HEK293 (cell line): ENCODE measurements at regions not wholly inside any gene's neighbourhood (a gene's known extent, or its start where the extent isn't known, plus 50 kb on each side); places are given as distances from the start of the nearest gene placed in this dataset.

ENCODE experiments used
- CTCF ChIA-PET: fragments of 350-600 bp; formaldehyde crosslinking; extraction: SDS; loops from one replicate; lab custom pipeline; 2021; ENCODE audit warnings: antibody characterized with exemption; lab: Yijun Ruan, JAX
- POLR2A ChIA-PET: fragments of 300-600 bp; formaldehyde crosslinking; extraction: SDS; loops from one replicate; lab custom pipeline; 2020; ENCODE audit warnings: antibody characterized with exemption, inconsistent platforms; lab: Yijun Ruan, JAX
- H3K27ac ChIP-seq: fragments of 200-500 bp; sonication (Bioruptor generic); 2 replicates; pipeline ENCODE4 v1.5.1; 2014; ENCODE audit warnings: low read depth, low read length, control low read depth, inconsistent platforms; ENCODE audit errors: extremely low read depth
- H3K36me3 ChIP-seq, 2 experiments: fragments of 200-500 bp in 1 of 2; sonication (Bioruptor generic) in 1 of 2; 1 replicate in 1 of 2; 2 replicates in 1 of 2; pipeline ENCODE4 v1.5.1; 2014 to 2017; ENCODE audit warnings: inconsistent platforms in 2 of 2, low read length in 2 of 2; ENCODE audit not compliant: control insufficient read depth in 2 of 2, insufficient read depth in 1 of 2
- H3K4me1 ChIP-seq: fragments of 200-500 bp; sonication (Bioruptor generic); 2 replicates; pipeline ENCODE4 v1.5.1; 2014; ENCODE audit warnings: mild to moderate bottlenecking, low read length, inconsistent platforms; ENCODE audit not compliant: control insufficient read depth, insufficient read depth
- H3K4me3 ChIP-seq: 2 replicates; pipeline ENCODE4 v1.5.1; 2011; ENCODE audit warnings: low read depth, mild to moderate bottlenecking, control low read depth, low read length, moderate library complexity
- H3K9me3 ChIP-seq: fragments of 200-500 bp; sonication (Bioruptor generic); 2 replicates; pipeline ENCODE4 v1.5.1; 2014; ENCODE audit warnings: low read depth, low read length, inconsistent platforms; ENCODE audit not compliant: control insufficient read depth, insufficient read depth
- INSM2 ChIP-seq: fragments of 450-650 bp; formaldehyde crosslinking; IDR thresholded peaks from 2 replicates; pipeline ENCODE4 v1.5.1; 2016; ENCODE audit warnings: missing biosample characterization, missing genetic modification characterization
- KLF9 ChIP-seq: fragments of 450-650 bp; formaldehyde crosslinking; IDR thresholded peaks from 2 replicates; pipeline ENCODE4 v1.5.1; 2016; ENCODE audit warnings: missing biosample characterization, missing genetic modification characterization, low read depth
- OVOL3 ChIP-seq: fragments of 450-650 bp; formaldehyde crosslinking; IDR thresholded peaks from 2 replicates; pipeline ENCODE4 v1.5.1; 2016; ENCODE audit warnings: missing biosample characterization, missing genetic modification characterization
- RBAK ChIP-seq: fragments of 450-650 bp; formaldehyde crosslinking; IDR thresholded peaks from 2 replicates; pipeline ENCODE4 v1.5.1; 2016; ENCODE audit warnings: missing biosample characterization, missing genetic modification characterization
- REST ChIP-seq: fragments of 450-650 bp; formaldehyde crosslinking; IDR thresholded peaks from 2 replicates; pipeline ENCODE4 v1.5.1; 2016; ENCODE audit warnings: missing biosample characterization, missing genetic modification characterization
- TRIM28 ChIP-seq: IDR thresholded peaks from 2 replicates; pipeline ENCODE4 v1.6.1; 2011; ENCODE audit warnings: low read length, control low read depth, borderline replicate concordance
- ZFP3 ChIP-seq: fragments of 450-650 bp; formaldehyde crosslinking; IDR thresholded peaks from 2 replicates; pipeline ENCODE4 v1.5.1; 2016; ENCODE audit warnings: low read depth, missing biosample characterization, missing genetic modification characterization
- ZNF10 ChIP-seq: fragments of 450-650 bp; formaldehyde crosslinking; IDR thresholded peaks from 2 replicates; pipeline ENCODE4 v1.5.1; 2017; ENCODE audit warnings: missing biosample characterization, missing genetic modification characterization
- ZNF112 ChIP-seq: fragments of 450-650 bp; formaldehyde crosslinking; IDR thresholded peaks from 2 replicates; pipeline ENCODE4 v1.5.0; 2017; ENCODE audit warnings: missing biosample characterization, missing genetic modification characterization
- ZNF174 ChIP-seq: fragments of 450-650 bp; formaldehyde crosslinking; IDR thresholded peaks from 2 replicates; pipeline ENCODE4 v1.5.0; 2017; ENCODE audit warnings: missing biosample characterization, mild to moderate bottlenecking, missing genetic modification characterization
- ZNF214 ChIP-seq: fragments of 450-650 bp; formaldehyde crosslinking; IDR thresholded peaks from 2 replicates; pipeline ENCODE4 v1.5.1; 2017; ENCODE audit warnings: missing biosample characterization, mild to moderate bottlenecking, missing genetic modification characterization, borderline replicate concordance
- ZNF280D ChIP-seq: fragments of 450-650 bp; formaldehyde crosslinking; IDR thresholded peaks from 2 replicates; pipeline ENCODE4 v1.5.1; 2016; ENCODE audit warnings: missing biosample characterization, missing genetic modification characterization
- ZNF449 ChIP-seq: fragments of 450-650 bp; formaldehyde crosslinking; IDR thresholded peaks from 2 replicates; pipeline ENCODE4 v1.5.1; 2017; ENCODE audit warnings: missing biosample characterization, mild to moderate bottlenecking, missing genetic modification characterization, moderate library complexity
- ZNF529 ChIP-seq: fragments of 450-650 bp; formaldehyde crosslinking; IDR thresholded peaks from 2 replicates; pipeline ENCODE4 v1.5.1; 2017; ENCODE audit warnings: missing genetic modification characterization, missing biosample characterization; ENCODE audit not compliant: insufficient replicate concordance
- ZNF561 ChIP-seq: fragments of 450-650 bp; IDR thresholded peaks from 2 replicates; pipeline ENCODE4 v1.5.1; 2018; ENCODE audit warnings: missing biosample characterization, missing genetic modification characterization, borderline replicate concordance
- ZNF585B ChIP-seq: fragments of 450-650 bp; formaldehyde crosslinking; IDR thresholded peaks from 2 replicates; pipeline ENCODE4 v1.5.1; 2016; ENCODE audit warnings: missing biosample characterization, missing genetic modification characterization
- ZNF654 ChIP-seq: fragments of 450-650 bp; formaldehyde crosslinking; IDR thresholded peaks from 2 replicates; pipeline ENCODE4 v1.5.1; 2016; ENCODE audit warnings: low read depth, missing biosample characterization, missing genetic modification characterization
- ZNF777 ChIP-seq: fragments of 450-650 bp; formaldehyde crosslinking; IDR thresholded peaks from 2 replicates; pipeline ENCODE4 v1.5.1; 2017; ENCODE audit warnings: missing biosample characterization, missing genetic modification characterization, borderline replicate concordance
- ZNF837 ChIP-seq: fragments of 450-650 bp; formaldehyde crosslinking; IDR thresholded peaks from 2 replicates; pipeline ENCODE4 v1.5.1; 2016; ENCODE audit warnings: missing biosample characterization, missing genetic modification characterization
- ZSCAN5A ChIP-seq: fragments of 450-650 bp; formaldehyde crosslinking; IDR thresholded peaks from 2 replicates; pipeline ENCODE4 v1.5.1; 2016; ENCODE audit warnings: missing biosample characterization, missing genetic modification characterization
- TF ChIP-seq, protein P1 (sequence below): fragments of 450-650 bp; formaldehyde crosslinking; IDR thresholded peaks from 2 replicates; pipeline ENCODE4 v1.5.1; 2016; ENCODE audit warnings: missing biosample characterization, missing genetic modification characterization

GRCh38 chr11:34791780-34792542 lies 124.2 kb downstream of the APIP start (continued):
- TF ChIP-seq, protein P1, sequence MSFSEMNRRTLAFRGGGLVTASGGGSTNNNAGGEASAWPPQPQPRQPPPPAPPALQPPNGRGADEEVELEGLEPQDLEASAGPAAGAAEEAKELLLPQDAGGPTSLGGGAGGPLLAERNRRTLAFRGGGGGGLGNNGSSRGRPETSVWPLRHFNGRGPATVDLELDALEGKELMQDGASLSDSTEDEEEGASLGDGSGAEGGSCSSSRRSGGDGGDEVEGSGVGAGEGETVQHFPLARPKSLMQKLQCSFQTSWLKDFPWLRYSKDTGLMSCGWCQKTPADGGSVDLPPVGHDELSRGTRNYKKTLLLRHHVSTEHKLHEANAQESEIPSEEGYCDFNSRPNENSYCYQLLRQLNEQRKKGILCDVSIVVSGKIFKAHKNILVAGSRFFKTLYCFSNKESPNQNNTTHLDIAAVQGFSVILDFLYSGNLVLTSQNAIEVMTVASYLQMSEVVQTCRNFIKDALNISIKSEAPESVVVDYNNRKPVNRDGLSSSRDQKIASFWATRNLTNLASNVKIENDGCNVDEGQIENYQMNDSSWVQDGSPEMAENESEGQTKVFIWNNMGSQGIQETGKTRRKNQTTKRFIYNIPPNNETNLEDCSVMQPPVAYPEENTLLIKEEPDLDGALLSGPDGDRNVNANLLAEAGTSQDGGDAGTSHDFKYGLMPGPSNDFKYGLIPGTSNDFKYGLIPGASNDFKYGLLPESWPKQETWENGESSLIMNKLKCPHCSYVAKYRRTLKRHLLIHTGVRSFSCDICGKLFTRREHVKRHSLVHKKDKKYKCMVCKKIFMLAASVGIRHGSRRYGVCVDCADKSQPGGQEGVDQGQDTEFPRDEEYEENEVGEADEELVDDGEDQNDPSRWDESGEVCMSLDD (tag by site-specific recombination): no peak
- TF ChIP-seq OVOL3 (no peak), KLF9 (no peak), ZNF174 (tag by site-specific recombination) (no peak), RBAK (tag by site-specific recombination) (no peak), ZNF654 (no peak), ZNF561 (no peak)

- CTCF ChIA-PET: interaction anchor here (0.6 to 3.4 kb wide), 8 partner anchors 9 to 205 kb away, joined by 3 to 11 read pairs (median 3); no protein-coding TSS in a partner anchor
- TF ChIP-seq REST (tag by site-specific recombination) (no peak), ZNF112 (tag by site-specific recombination) (no peak), ZNF529 (tag by site-specific recombination) (no peak), ZNF585B (no peak), ZNF837 (tag by site-specific recombination) (no peak), TRIM28 (no peak), INSM2 (no peak), KLF9 (no peak), ZNF214 (tag by site-specific recombination) (no peak), ZNF777 (no peak), ZNF10 (tag by site-specific recombination) (no peak), ZSCAN5A (tag by site-specific recombination) (no peak), ZFP3 (tag by site-specific recombination) (no peak), ZNF449 (tag by site-specific recombination) (no peak), ZNF654 (no peak), ZNF280D (tag by site-specific recombination) (no peak)
- no peak overlapping the region for H3K4me3 ChIP-seq
- POLR2A ChIA-PET: interaction anchor here (0.7 kb wide), 1 partner anchor 11 kb away, joined by 10 read pairs; no protein-coding TSS in a partner anchor
- H3K27ac ChIP-seq: no peak overlapping the region
- no peaks in the 10 kb centered on the region for H3K36me3 ChIP-seq
- no peaks in the 10 kb centered on the region for H3K9me3 ChIP-seq
- H3K4me1 ChIP-seq: no peaks in the 10 kb centered on the region
Observed at GRCh38 chr11:34790620-34791019, 125.6 kb downstream of the APIP start.
